T-cell (primary cell): ENCODE measurements at regions not wholly inside any gene's neighbourhood (a gene's known extent, or its start where the extent isn't known, plus 50 kb on each side); places are given as distances from the start of the nearest gene placed in this dataset.

ENCODE experiments used
- ATAC-seq, 4 experiments: fragments of 200-7000 bp in 3 of 4; fragments of 150-1000 bp in 1 of 4; cut with Tn5 transposase; replicated peaks in 1 of 4; 1 replicate in 3 of 4; 2 replicates in 1 of 4; pipeline ENCODE4 v1.10.0; 2021; ENCODE audit warnings: moderate library complexity in 3 of 4, mild to moderate bottlenecking in 2 of 4, moderate number of reproducible peaks in 1 of 4
- CTCF ChIA-PET, 2 donors: fragments of 300-600 bp; sonication (Branson Sonifier 250); formaldehyde crosslinking; loops; one replicate each; lab custom pipeline; 2022; ENCODE audit warnings: antibody characterized with exemption in 2 of 2; lab: Charles Lee
- POLR2A ChIA-PET, 2 donors: fragments of 300-600 bp; sonication (Branson Sonifier 250); formaldehyde crosslinking; loops; one replicate each; lab custom pipeline; 2022; ENCODE audit warnings: antibody characterized with exemption in 2 of 2; lab: Charles Lee
- DNase-seq, 35 experiments: peaks; one replicate each; pipeline versions ENCODE4 v3.0.0 to v3.0.0-alpha.2; 2013 to 2023
- H3K27ac ChIP-seq: one replicate; pipeline ENCODE4 v1.5.1; 2013; ENCODE audit warnings: low read length
- H3K27me3 ChIP-seq, 2 experiments: replicated peaks in 1 of 2; 1 replicate in 1 of 2; 2 replicates in 1 of 2; pipeline versions ENCODE4 v1.6.1 to v1.7.0; 2013; ENCODE audit warnings: low read length in 1 of 2, mixed read lengths in 1 of 2; ENCODE audit not compliant: control insufficient read depth in 2 of 2, insufficient read depth in 2 of 2; ENCODE audit errors: extremely low read depth in 1 of 2
- H3K36me3 ChIP-seq, 2 donors: 1 replicate in 1 of 2; 2 replicates in 1 of 2; pipeline versions ENCODE4 v1.6.1 to v1.7.0; 2013; ENCODE audit warnings: low read length in 1 of 2; ENCODE audit not compliant: control insufficient read depth in 2 of 2, insufficient read depth in 1 of 2; ENCODE audit errors: extremely low read depth in 1 of 2
- H3K4me1 ChIP-seq, 2 experiments: 1 replicate in 1 of 2; 2 replicates in 1 of 2; pipeline versions ENCODE4 v1.6.1 to v1.7.0; 2013; ENCODE audit warnings: low read length in 2 of 2, mixed read lengths in 1 of 2; ENCODE audit not compliant: insufficient read depth in 2 of 2, control insufficient read depth in 1 of 2; ENCODE audit errors: extremely low read depth in 1 of 2
- H3K4me3 ChIP-seq, 2 donors: 1 replicate in 1 of 2; 2 replicates in 1 of 2; pipeline versions ENCODE4 v1.5.1 to v1.7.0; 2013; ENCODE audit warnings: mild to moderate bottlenecking in 2 of 2, low read length in 1 of 2, moderate library complexity in 1 of 2; ENCODE audit not compliant: control insufficient read depth in 1 of 2; ENCODE audit errors: extremely low read depth in 1 of 2
- H3K9me3 ChIP-seq: 2 replicates; pipeline ENCODE4 v1.7.0; 2013
- H3K27ac Mint-ChIP-seq, 2 donors: one replicate each; pipeline ENCODE4 v1.8.0; 2020 to 2021; ENCODE audit warnings: mild to moderate bottlenecking in 2 of 2, mixed read lengths in 2 of 2
- H3K27me3 Mint-ChIP-seq, 2 donors: one replicate each; pipeline ENCODE4 v1.8.0; 2021 to 2022; ENCODE audit warnings: mixed read lengths in 2 of 2
- H3K36me3 Mint-ChIP-seq: one replicate; pipeline ENCODE4 v1.8.0; 2021; ENCODE audit warnings: mixed read lengths
- H3K4me1 Mint-ChIP-seq, 3 donors: one replicate each; pipeline ENCODE4 v1.8.0; 2020 to 2022; ENCODE audit warnings: mixed read lengths in 3 of 3, mild to moderate bottlenecking in 1 of 3
- H3K4me3 Mint-ChIP-seq, 3 donors: one replicate each; pipeline ENCODE4 v1.8.0; 2020 to 2022; ENCODE audit warnings: mild to moderate bottlenecking in 3 of 3, mixed read lengths in 3 of 3, moderate library complexity in 3 of 3
- H3K9me3 Mint-ChIP-seq, 3 donors: one replicate each; pipeline ENCODE4 v1.8.0; 2020 to 2022; ENCODE audit warnings: mixed read lengths in 3 of 3
- WGBS: methylation state at CpG from one replicate; pipeline ENCODE4 v1.1.5; 2013; ENCODE audit warnings: missing lambda C conversion rate; ENCODE audit not compliant: insufficient coverage; 5-methylcytosine and 5-hydroxymethylcytosine counted together

GRCh38 chr9:33686942-33687341 lies 108.4 kb upstream of the PRSS3 start:
- Mint-ChIP-seq H3K4me3 (no peak overlapping the region), H3K27ac (no peak overlapping the region), H3K36me3 (no peaks in the 10 kb centered on the region), H3K4me1 (peaks cover 0 to 7% (median 0%) of the 10 kb centered on the region in 3 donors), H3K27me3 (peaks cover 34 to 56% of the 10 kb centered on the region in 2 donors), H3K9me3 (no peaks in the 10 kb centered on the region)
- no peaks in the 10 kb centered on the region for H3K4me1 ChIP-seq
- no peak for ATAC-seq
- WGBS, result no CpG with 5 or more reads among the region's 4 CpGs
- H3K27ac ChIP-seq, result no peak overlapping the region
- H3K9me3 ChIP-seq, result no peaks in the 10 kb centered on the region
- DNase-seq, result no peak
- H3K36me3 ChIP-seq, result no peaks in the 10 kb centered on the region
- peaks cover 0 to 2% of the 10 kb centered on the region in 2 experiments for H3K27me3 ChIP-seq
- POLR2A ChIA-PET, result no interaction called here
- H3K4me3 ChIP-seq, result no peak overlapping the region
- CTCF ChIA-PET, result no interaction called here

GRCh38 chr9:33687779-33688178 lies 107.6 kb upstream of the PRSS3 start:
- Histone ChIP-seq H3K4me3 (no peak overlapping the region), H3K36me3 (no peaks in the 10 kb centered on the region), H3K27me3 (no peaks in the 10 kb centered on the region), H3K27ac (no peak overlapping the region), H3K9me3 (no peaks in the 10 kb centered on the region), H3K4me1 (no peaks in the 10 kb centered on the region)
- Mint-ChIP-seq H3K36me3 (no peaks in the 10 kb centered on the region), H3K9me3 (no peaks in the 10 kb centered on the region), H3K27me3 (peaks cover 27 to 50% of the 10 kb centered on the region in 2 donors), H3K4me3 (no peak overlapping the region), H3K27ac (no peak overlapping the region), H3K4me1 (peaks cover 0 to 7% (median 0%) of the 10 kb centered on the region in 3 donors)
- WGBS, result no CpG with 5 or more reads among the region's 2 CpGs
- ChIA-PET POLR2A (no interaction called here), CTCF (no interaction called here)
- DNase-seq (no peak), ATAC-seq (no peak)

GRCh38 chr9:33690143-33690933 lies 105.0 kb upstream of the PRSS3 start:
- ATAC-seq (no peak), DNase-seq (no peak)
- no CpG with 5 or more reads among the region's 2 CpGs for WGBS
- Histone ChIP-seq H3K27me3 (no peaks in the 10 kb centered on the region), H3K9me3 (no peaks in the 10 kb centered on the region), H3K4me3 (no peak overlapping the region), H3K4me1 (peaks cover 0 to under 1% of the 10 kb centered on the region in 2 experiments), H3K36me3 (no peaks in the 10 kb centered on the region), H3K27ac (no peak overlapping the region)
- H3K27ac Mint-ChIP-seq, result no peak overlapping the region
- no peaks in the 10 kb centered on the region for H3K9me3 Mint-ChIP-seq
- H3K4me3 Mint-ChIP-seq, result no peak overlapping the region
- peaks cover 0 to 11% (median 0%) of the 10 kb centered on the region in 3 donors for H3K4me1 Mint-ChIP-seq
- POLR2A ChIA-PET, result no interaction called here
- CTCF ChIA-PET, result no interaction called here
- no peaks in the 10 kb centered on the region for H3K36me3 Mint-ChIP-seq
- H3K27me3 Mint-ChIP-seq, result peaks cover 21 to 46% of the 10 kb centered on the region in 2 donors

GRCh38 chr9:33695299-33695698 lies 100.1 kb upstream of the PRSS3 start:
- H3K27me3 ChIP-seq, result no peaks in the 10 kb centered on the region
- POLR2A ChIA-PET, result no interaction called here
- WGBS, result no CpG with 5 or more reads among the region's 2 CpGs
- Mint-ChIP-seq H3K4me3 (no peak overlapping the region), H3K4me1 (peaks cover 0 to 20% (median 0%) of the 10 kb centered on the region in 3 donors), H3K27me3 (peaks cover 33 to 35% of the 10 kb centered on the region in 2 donors), H3K9me3 (no peaks in the 10 kb centered on the region), H3K36me3 (no peaks in the 10 kb centered on the region), H3K27ac (no peak overlapping the region)
- ATAC-seq, result no peak
- peaks cover 0 to 3% of the 10 kb centered on the region in 2 experiments for H3K4me1 ChIP-seq
- no peak overlapping the region for H3K27ac ChIP-seq
- H3K4me3 ChIP-seq, result no peak overlapping the region
- no peaks in the 10 kb centered on the region for H3K36me3 ChIP-seq
- DNase-seq, result no peak
- CTCF ChIA-PET, result no interaction called here
- H3K9me3 ChIP-seq, result no peaks in the 10 kb centered on the region

- Mint-ChIP-seq H3K27ac (no peak overlapping the region), H3K4me3 (no peak overlapping the region), H3K9me3 (no peaks in the 10 kb centered on the region), H3K27me3 (peaks cover 30 to 33% of the 10 kb centered on the region in 2 donors), H3K36me3 (no peaks in the 10 kb centered on the region), H3K4me1 (peaks cover 0 to 15% (median 0%) of the 10 kb centered on the region in 3 donors)
- Histone ChIP-seq H3K27ac (no peak overlapping the region), H3K9me3 (no peaks in the 10 kb centered on the region), H3K36me3 (no peaks in the 10 kb centered on the region), H3K4me1 (peaks cover 0 to 3% of the 10 kb centered on the region in 2 experiments), H3K27me3 (no peaks in the 10 kb centered on the region), H3K4me3 (no peak overlapping the region)
- ChIA-PET CTCF (no interaction called here), POLR2A (no interaction called here)
- no peak for ATAC-seq
- no peak for DNase-seq
- 40% methylated on average over 1 of the region's 3 CpGs for WGBS
Observed at GRCh38 chr9:33695856-33696255, 99.5 kb upstream of the PRSS3 start.

- DNase-seq, result no peak
- H3K4me3 Mint-ChIP-seq, result no peak overlapping the region
- no peaks in the 10 kb centered on the region for H3K36me3 ChIP-seq
- no peaks in the 10 kb centered on the region for H3K27me3 ChIP-seq
- H3K4me3 ChIP-seq, result no peak overlapping the region
- no peak for ATAC-seq
- H3K27ac ChIP-seq, result no peak overlapping the region
- H3K36me3 Mint-ChIP-seq, result no peaks in the 10 kb centered on the region
- H3K9me3 ChIP-seq, result no peaks in the 10 kb centered on the region
- ChIA-PET POLR2A (no interaction called here), CTCF (no interaction called here)
- peaks cover 26 to 27% of the 10 kb centered on the region in 2 donors for H3K27me3 Mint-ChIP-seq
- peaks cover 0 to 3% of the 10 kb centered on the region in 2 experiments for H3K4me1 ChIP-seq
- no peak overlapping the region for H3K27ac Mint-ChIP-seq
- H3K4me1 Mint-ChIP-seq, result peaks cover 0 to 15% (median 0%) of the 10 kb centered on the region in 3 donors
- H3K9me3 Mint-ChIP-seq, result no peaks in the 10 kb centered on the region
Observed at GRCh38 chr9:33697171-33697570, 98.2 kb upstream of the PRSS3 start.
